ENCODE measurements at regions not wholly inside any gene's neighbourhood (a gene's known extent, or its start where the extent isn't known, plus 50 kb on each side); places are given as distances from the start of the nearest gene placed in this dataset.

GRCh38 chr2:146414456-146414855, 1430.4 kb upstream of the ACVR2A start:
- Histone ChIP-seq H3K9me3 (ENCODE audit: control insufficient read depth, insufficient read depth, low read depth, low read length) (no peaks in the 10 kb centered on the region), H3K4me3 (ENCODE audit: low read depth, low read length) (no peak overlapping the region), H3K4me1 (ENCODE audit: control insufficient read depth, insufficient read depth, low read length) (no peaks in the 10 kb centered on the region), H3K27ac (ENCODE audit: extremely low read depth, low read depth, low read length) (no peak overlapping the region), H3K36me3 (ENCODE audit: control insufficient read depth in 2 of 2, insufficient read depth in 1 of 2, low read length in 2 of 2) (no peaks in the 10 kb centered on the region)
- TF ChIP-seq, protein P1, sequence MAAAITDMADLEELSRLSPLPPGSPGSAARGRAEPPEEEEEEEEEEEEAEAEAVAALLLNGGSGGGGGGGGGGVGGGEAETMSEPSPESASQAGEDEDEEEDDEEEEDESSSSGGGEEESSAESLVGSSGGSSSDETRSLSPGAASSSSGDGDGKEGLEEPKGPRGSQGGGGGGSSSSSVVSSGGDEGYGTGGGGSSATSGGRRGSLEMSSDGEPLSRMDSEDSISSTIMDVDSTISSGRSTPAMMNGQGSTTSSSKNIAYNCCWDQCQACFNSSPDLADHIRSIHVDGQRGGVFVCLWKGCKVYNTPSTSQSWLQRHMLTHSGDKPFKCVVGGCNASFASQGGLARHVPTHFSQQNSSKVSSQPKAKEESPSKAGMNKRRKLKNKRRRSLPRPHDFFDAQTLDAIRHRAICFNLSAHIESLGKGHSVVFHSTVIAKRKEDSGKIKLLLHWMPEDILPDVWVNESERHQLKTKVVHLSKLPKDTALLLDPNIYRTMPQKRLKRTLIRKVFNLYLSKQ (tag by site-specific recombination; IDR thresholded peaks at IDR 0.05; ENCODE audit: borderline replicate concordance): no peak
- TF ChIP-seq ZNF677 (tag by site-specific recombination; IDR thresholded peaks at IDR 0.05) (no peak), ZNF629 (tag by site-specific recombination; IDR thresholded peaks at IDR 0.05) (no peak), ZNF48 (tag by site-specific recombination; IDR thresholded peaks at IDR 0.05) (no peak), ZNF155 (tag by site-specific recombination; IDR thresholded peaks at IDR 0.05) (no peak), ZNF266 (tag by site-specific recombination; IDR thresholded peaks at IDR 0.05; ENCODE audit: low read depth) (no peak), ZNF645 (tag by site-specific recombination; IDR thresholded peaks at IDR 0.05) (no peak)
- TF ChIP-seq, protein P2, sequence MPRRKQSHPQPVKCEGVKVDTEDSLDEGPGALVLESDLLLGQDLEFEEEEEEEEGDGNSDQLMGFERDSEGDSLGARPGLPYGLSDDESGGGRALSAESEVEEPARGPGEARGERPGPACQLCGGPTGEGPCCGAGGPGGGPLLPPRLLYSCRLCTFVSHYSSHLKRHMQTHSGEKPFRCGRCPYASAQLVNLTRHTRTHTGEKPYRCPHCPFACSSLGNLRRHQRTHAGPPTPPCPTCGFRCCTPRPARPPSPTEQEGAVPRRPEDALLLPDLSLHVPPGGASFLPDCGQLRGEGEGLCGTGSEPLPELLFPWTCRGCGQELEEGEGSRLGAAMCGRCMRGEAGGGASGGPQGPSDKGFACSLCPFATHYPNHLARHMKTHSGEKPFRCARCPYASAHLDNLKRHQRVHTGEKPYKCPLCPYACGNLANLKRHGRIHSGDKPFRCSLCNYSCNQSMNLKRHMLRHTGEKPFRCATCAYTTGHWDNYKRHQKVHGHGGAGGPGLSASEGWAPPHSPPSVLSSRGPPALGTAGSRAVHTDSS (tag by site-specific recombination; IDR thresholded peaks at IDR 0.05): no peak
- POLR2A ChIA-PET: no interaction called here
- CTCF ChIA-PET: interaction anchor here (0.6 kb wide), 1 partner anchor 466 kb away, joined by 3 read pairs; no protein-coding TSS in a partner anchor

- CTCF ChIA-PET: no interaction called here
- POLR2A ChIA-PET: no interaction called here
- Histone ChIP-seq H3K4me3 (ENCODE audit: low read depth, low read length) (no peak overlapping the region), H3K4me1 (ENCODE audit: control insufficient read depth, insufficient read depth, low read length) (no peaks in the 10 kb centered on the region), H3K9me3 (ENCODE audit: control insufficient read depth, insufficient read depth, low read depth, low read length) (no peaks in the 10 kb centered on the region), H3K36me3 (ENCODE audit: control insufficient read depth in 2 of 2, insufficient read depth in 1 of 2, low read length in 2 of 2) (no peaks in the 10 kb centered on the region), H3K27ac (ENCODE audit: extremely low read depth, low read depth, low read length) (no peak overlapping the region)
- TF ChIP-seq ZNF10 (tag by site-specific recombination; IDR thresholded peaks at IDR 0.05) (no peak), ZNF114 (tag by site-specific recombination; IDR thresholded peaks at IDR 0.05) (no peak), GFI1B (tag by site-specific recombination; IDR thresholded peaks at IDR 0.05) (no peak), GLIS1 (tag by site-specific recombination; IDR thresholded peaks at IDR 0.05) (no peak), ZNF704 (tag by site-specific recombination; IDR thresholded peaks at IDR 0.05) (no peak), ZNF433 (tag by site-specific recombination; IDR thresholded peaks at IDR 0.05; ENCODE audit: low read depth) (no peak), KLF7 (tag by site-specific recombination; IDR thresholded peaks at IDR 0.05; ENCODE audit: borderline replicate concordance) (no peak), ZNF561 (tag by site-specific recombination; IDR thresholded peaks at IDR 0.05; ENCODE audit: borderline replicate concordance) (no peak), ZSCAN23 (tag by site-specific recombination; IDR thresholded peaks at IDR 0.05) (no peak), ZNF514 (tag by site-specific recombination; IDR thresholded peaks at IDR 0.05) (no peak), ZNF2 (tag by site-specific recombination; IDR thresholded peaks at IDR 0.05) (no peak), PATZ1 (tag by site-specific recombination; IDR thresholded peaks at IDR 0.05) (no peak)
These were observed 1431.7 kb upstream of the ACVR2A start for GRCh38 chr2:146413086-146413610.

Data from HEK293 (cell line).